ENCODE measurements at regions not wholly inside any gene's neighbourhood (a gene's known extent, or its start where the extent isn't known, plus 50 kb on each side); places are given as distances from the start of the nearest gene placed in this dataset.

GRCh38 chr16:66162821-66163220 lies 203.7 kb upstream of the CDH5 start:
- TF ChIP-seq EZH2 (IDR thresholded peaks at IDR 0.05; ENCODE audit: low read length, missing control alignments) = no peak
- no peak for TF ChIP-seq CTCF (conservative IDR thresholded peaks at IDR 0.05 in 1 of 2, IDR thresholded peaks at IDR 0.05 in 1 of 2; ENCODE audit: low read depth in 1 of 2, low read length in 2 of 2)
- H3K79me2 ChIP-seq (ENCODE audit: control insufficient read depth, insufficient read depth, low read length) = no peaks in the 10 kb centered on the region

GRCh38 chr16:66161942-66162341 lies 204.5 kb upstream of the CDH5 start:
- Histone ChIP-seq H3K27me3 (ENCODE audit: control insufficient read depth, insufficient read depth, low read length) (peaks cover 2% of the 10 kb centered on the region), H3K9ac (ENCODE audit: insufficient read depth, low read length) (no peak overlapping the region), H3K79me2 (ENCODE audit: control insufficient read depth, insufficient read depth, low read length) (no peaks in the 10 kb centered on the region), H4K20me1 (ENCODE audit: control insufficient read depth, extremely low read depth, insufficient read depth, low read length) (no peaks in the 10 kb centered on the region), H3K27ac (ENCODE audit: insufficient read depth, low read length) (no peak overlapping the region), H2AFZ (ENCODE audit: low read length) (no peak overlapping the region), H3K4me1 (ENCODE audit: control insufficient read depth, extremely low read depth, insufficient read depth, low read length) (no peaks in the 10 kb centered on the region), H3K4me2 (ENCODE audit: extremely low read depth, insufficient read depth, low read length) (no peak overlapping the region), H3K4me3 (replicated peaks in 1 of 4; ENCODE audit: control extremely low read depth in 1 of 4, insufficient read depth in 1 of 4, low read depth in 3 of 4, low read length in 4 of 4) (no peak overlapping the region), H3K9me3 (ENCODE audit: control insufficient read depth, insufficient read depth, low read depth, low read length) (no peaks in the 10 kb centered on the region), H3K36me3 (ENCODE audit: control insufficient read depth, insufficient read depth, low read length) (no peaks in the 10 kb centered on the region)
- no peak for DNase-seq (ENCODE audit: low read depth in 2 of 2)
- no peak for TF ChIP-seq CTCF (conservative IDR thresholded peaks at IDR 0.05 in 1 of 2, IDR thresholded peaks at IDR 0.05 in 1 of 2; ENCODE audit: low read depth in 1 of 2, low read length in 2 of 2)
- TF ChIP-seq EZH2 (IDR thresholded peaks at IDR 0.05; ENCODE audit: low read length, missing control alignments) = no peak

More at GRCh38 chr16:66162821-66163220, 203.7 kb upstream of the CDH5 start:
- no peak overlapping the region for H2AFZ ChIP-seq (ENCODE audit: low read length)
- no peaks in the 10 kb centered on the region for H4K20me1 ChIP-seq (ENCODE audit: control insufficient read depth, extremely low read depth, insufficient read depth, low read length)
- H3K9ac ChIP-seq (ENCODE audit: insufficient read depth, low read length) = no peak overlapping the region
- peaks cover 2% of the 10 kb centered on the region for H3K27me3 ChIP-seq (ENCODE audit: control insufficient read depth, insufficient read depth, low read length)
- H3K9me3 ChIP-seq (ENCODE audit: control insufficient read depth, insufficient read depth, low read depth, low read length) = no peaks in the 10 kb centered on the region
- H3K4me1 ChIP-seq (ENCODE audit: control insufficient read depth, extremely low read depth, insufficient read depth, low read length) = no peaks in the 10 kb centered on the region
- H3K27ac ChIP-seq (ENCODE audit: insufficient read depth, low read length) = no peak overlapping the region
- H3K4me3 ChIP-seq (replicated peaks in 1 of 4; ENCODE audit: control extremely low read depth in 1 of 4, insufficient read depth in 1 of 4, low read depth in 3 of 4, low read length in 4 of 4) = no peak overlapping the region
- DNase-seq (ENCODE audit: low read depth in 2 of 2) = no peak
- H3K36me3 ChIP-seq (ENCODE audit: control insufficient read depth, insufficient read depth, low read length) = no peaks in the 10 kb centered on the region
- no peak overlapping the region for H3K4me2 ChIP-seq (ENCODE audit: extremely low read depth, insufficient read depth, low read length)

- Histone ChIP-seq H4K20me1 (ENCODE audit: control insufficient read depth, extremely low read depth, insufficient read depth, low read length) (no peaks in the 10 kb centered on the region), H3K4me3 (replicated peaks in 1 of 4; ENCODE audit: control extremely low read depth in 1 of 4, insufficient read depth in 1 of 4, low read depth in 3 of 4, low read length in 4 of 4) (no peak overlapping the region), H3K27me3 (ENCODE audit: control insufficient read depth, insufficient read depth, low read length) (peaks cover 2% of the 10 kb centered on the region), H2AFZ (ENCODE audit: low read length) (no peak overlapping the region), H3K27ac (ENCODE audit: insufficient read depth, low read length) (no peak overlapping the region), H3K36me3 (ENCODE audit: control insufficient read depth, insufficient read depth, low read length) (no peaks in the 10 kb centered on the region), H3K9ac (ENCODE audit: insufficient read depth, low read length) (no peak overlapping the region), H3K4me1 (ENCODE audit: control insufficient read depth, extremely low read depth, insufficient read depth, low read length) (no peaks in the 10 kb centered on the region), H3K9me3 (ENCODE audit: control insufficient read depth, insufficient read depth, low read depth, low read length) (no peaks in the 10 kb centered on the region), H3K4me2 (ENCODE audit: extremely low read depth, insufficient read depth, low read length) (no peak overlapping the region), H3K79me2 (ENCODE audit: control insufficient read depth, insufficient read depth, low read length) (no peaks in the 10 kb centered on the region)
- no peak for DNase-seq (ENCODE audit: low read depth in 2 of 2)
- TF ChIP-seq CTCF (conservative IDR thresholded peaks at IDR 0.05 in 1 of 2, IDR thresholded peaks at IDR 0.05 in 1 of 2; ENCODE audit: low read depth in 1 of 2, low read length in 2 of 2) = no peak
These were observed 205.2 kb upstream of the CDH5 start for GRCh38 chr16:66161269-66161668.
